ENCODE measurements at regions not wholly inside any gene's neighbourhood (a gene's known extent, or its start where the extent isn't known, plus 50 kb on each side); places are given as distances from the start of the nearest gene placed in this dataset.

DNA sequence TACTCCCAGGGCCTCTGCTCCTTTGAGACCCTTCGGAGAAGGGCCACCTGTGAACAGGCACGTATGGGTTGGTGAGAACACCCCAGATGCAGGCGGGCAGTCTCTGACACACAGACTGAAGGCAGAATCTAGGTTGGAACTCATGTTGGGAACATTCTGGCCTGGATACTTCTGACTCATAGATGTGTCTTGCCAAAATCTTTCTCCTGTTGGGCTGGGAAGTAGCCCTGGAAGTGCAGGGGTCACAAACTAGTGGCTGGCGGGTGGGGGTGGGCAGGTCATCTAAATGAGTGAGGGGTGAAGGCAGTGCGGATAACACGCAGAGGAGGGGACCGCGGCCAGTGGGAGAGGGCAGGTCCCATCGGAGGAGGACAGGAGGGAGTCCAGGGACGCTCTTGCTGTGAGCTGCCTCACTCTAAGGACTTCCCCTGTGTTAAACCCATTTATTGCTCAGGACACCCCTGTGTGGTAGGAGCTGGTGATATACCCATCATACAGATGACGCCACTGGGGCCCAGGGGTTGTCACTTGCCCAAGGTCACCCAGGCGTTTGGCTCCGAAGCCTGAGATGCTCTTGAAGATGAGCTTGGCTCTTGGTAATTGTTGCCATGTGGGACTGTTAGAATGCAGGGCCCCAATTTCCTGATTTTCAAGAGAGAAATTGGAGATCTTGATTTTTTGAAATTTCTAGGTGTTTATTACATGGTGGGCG is 181.0 kb downstream of the PTPRU start:
- TF ChIP-seq, protein P1, sequence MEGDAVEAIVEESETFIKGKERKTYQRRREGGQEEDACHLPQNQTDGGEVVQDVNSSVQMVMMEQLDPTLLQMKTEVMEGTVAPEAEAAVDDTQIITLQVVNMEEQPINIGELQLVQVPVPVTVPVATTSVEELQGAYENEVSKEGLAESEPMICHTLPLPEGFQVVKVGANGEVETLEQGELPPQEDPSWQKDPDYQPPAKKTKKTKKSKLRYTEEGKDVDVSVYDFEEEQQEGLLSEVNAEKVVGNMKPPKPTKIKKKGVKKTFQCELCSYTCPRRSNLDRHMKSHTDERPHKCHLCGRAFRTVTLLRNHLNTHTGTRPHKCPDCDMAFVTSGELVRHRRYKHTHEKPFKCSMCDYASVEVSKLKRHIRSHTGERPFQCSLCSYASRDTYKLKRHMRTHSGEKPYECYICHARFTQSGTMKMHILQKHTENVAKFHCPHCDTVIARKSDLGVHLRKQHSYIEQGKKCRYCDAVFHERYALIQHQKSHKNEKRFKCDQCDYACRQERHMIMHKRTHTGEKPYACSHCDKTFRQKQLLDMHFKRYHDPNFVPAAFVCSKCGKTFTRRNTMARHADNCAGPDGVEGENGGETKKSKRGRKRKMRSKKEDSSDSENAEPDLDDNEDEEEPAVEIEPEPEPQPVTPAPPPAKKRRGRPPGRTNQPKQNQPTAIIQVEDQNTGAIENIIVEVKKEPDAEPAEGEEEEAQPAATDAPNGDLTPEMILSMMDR (IDR thresholded peaks at IDR 0.05; ENCODE audit: low read depth, low read length, missing control alignments) = no peak
- H3K4me3 ChIP-seq (ENCODE audit: low read depth, low read length) = no peak overlapping the region
- no peak for DNase-seq (ENCODE audit: low read depth)

DNA sequence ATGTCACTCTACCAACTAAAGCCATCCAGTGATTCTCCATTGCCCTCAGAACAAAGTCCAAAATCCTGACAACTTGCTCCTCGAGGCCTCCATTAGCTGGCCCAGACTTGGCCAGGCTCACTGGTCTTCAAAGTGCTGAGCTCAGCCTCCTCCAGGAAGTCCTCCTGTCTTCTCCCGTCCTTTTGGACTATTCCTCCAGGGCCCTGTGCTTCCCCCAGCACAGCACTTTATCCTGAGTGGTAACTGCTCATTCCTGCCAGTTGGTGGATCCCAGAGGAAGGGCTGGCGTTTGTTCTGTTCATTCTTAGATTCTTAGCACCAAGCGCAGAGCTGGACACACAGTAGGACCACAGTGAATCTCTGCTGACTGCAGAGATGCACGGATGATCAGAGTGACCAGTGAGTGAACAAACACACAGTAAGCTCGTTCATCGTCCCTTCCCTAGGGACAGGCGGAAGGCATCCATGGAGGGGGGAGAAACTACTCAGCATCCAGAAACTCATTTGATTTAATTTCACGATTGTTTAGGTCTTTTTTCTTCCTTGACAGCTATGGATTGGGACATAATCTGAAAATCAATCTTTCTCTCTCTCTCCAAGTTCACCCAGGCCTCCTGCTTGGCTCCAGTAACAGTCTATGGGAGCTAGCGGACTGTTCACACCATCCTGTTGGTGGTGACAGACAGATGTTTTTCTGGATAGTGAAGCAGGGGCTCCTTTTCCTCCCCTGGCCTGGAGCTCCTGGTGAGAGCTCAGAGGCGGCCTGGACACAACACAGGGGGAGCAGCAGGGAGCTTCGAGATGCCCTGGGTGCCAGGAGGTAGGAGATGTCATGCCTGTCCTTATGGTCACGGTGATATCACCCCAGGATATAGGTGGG is 180.2 kb downstream of the PTPRU start:
- TF ChIP-seq, protein P1 (IDR thresholded peaks at IDR 0.05; ENCODE audit: low read depth, low read length, missing control alignments) = no peak
- H3K4me3 ChIP-seq (ENCODE audit: low read depth, low read length) = no peak overlapping the region

DNA sequence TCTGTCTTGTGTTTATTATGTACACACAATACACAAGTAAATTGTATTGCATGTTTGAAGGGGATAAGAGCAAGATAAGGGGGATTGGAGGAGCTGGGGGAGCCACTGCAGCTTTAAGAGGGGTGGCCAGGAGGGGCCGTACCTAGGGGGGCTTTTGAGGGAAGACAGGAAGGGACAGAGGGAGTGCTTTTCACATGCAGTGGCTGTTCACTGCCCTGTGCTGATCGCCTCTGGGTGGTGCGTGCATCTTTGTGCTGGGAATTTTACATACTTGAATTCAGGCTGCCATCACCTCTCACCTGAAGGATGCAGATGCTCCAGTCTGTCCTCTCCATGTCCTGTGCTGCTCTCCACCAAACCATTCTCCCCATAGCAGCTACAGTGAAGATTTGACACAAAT is 179.5 kb downstream of the PTPRU start:
- no peak for DNase-seq (ENCODE audit: low read depth)
- TF ChIP-seq, protein P1 (IDR thresholded peaks at IDR 0.05; ENCODE audit: low read depth, low read length, missing control alignments) = no peak

More for the DNA sequence above, 180.2 kb downstream of the PTPRU start:
- DNase-seq (ENCODE audit: low read depth) = no peak

DNA sequence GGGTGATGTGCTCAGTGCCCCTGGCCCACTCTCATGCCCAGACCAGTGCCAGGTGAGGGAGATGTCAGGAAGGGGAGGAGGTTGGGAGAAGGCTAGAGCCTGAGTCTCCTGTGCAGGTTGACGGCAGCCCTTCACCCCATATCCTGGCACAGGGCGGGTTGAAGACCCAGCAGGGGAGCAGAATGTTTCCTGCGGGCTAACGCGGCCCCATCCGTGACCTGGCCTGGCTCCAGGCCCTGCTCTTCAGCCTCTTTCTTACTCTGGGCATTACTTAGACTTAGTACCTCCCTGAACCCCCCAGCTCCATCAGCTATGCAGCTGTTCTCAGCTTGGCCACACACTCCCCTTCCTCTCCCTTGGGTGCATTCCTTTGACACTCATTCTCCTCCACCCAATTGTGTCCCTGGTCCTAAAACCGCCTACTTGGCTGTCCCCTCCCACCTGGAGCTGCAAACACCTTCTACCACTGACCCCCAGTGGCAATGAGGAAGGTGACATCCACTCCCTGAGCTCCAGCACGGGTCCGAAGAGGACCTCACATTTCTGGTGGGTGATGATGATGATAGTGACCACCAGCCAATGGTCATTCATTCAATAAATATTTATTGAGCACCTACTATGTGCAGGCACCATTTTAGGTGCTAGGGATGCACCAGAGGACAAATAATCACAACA is 179.0 kb downstream of the PTPRU start:
- H3K4me3 ChIP-seq (ENCODE audit: low read depth, low read length) = no peak overlapping the region
- DNase-seq (ENCODE audit: low read depth) = no peak
- TF ChIP-seq, protein P1 (IDR thresholded peaks at IDR 0.05; ENCODE audit: low read depth, low read length, missing control alignments) = no peak

More for the DNA sequence above, 179.5 kb downstream of the PTPRU start:
- H3K4me3 ChIP-seq (ENCODE audit: low read depth, low read length) = no peak overlapping the region

DNA sequence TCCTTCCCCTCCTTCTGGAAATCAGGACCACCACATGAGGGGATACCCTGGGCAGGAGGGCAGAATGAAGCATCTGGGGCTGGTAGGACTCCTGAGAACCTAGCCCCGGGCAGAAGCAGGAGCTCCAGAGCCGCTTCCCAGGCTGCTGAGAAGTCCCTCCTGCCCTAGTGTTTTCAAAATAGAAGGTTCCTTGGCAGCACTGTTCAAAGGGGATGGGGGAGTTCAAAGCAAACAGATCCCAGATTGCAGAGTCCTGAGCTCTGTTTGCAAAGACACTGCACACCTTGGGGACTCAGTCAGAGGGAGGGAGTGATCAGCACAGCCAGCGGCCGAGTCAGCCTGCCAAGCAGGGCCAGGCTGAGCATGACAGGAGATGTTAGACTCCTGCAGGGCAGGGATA is 177.8 kb downstream of the PTPRU start:
- H3K4me3 ChIP-seq (ENCODE audit: low read depth, low read length) = no peak overlapping the region
- TF ChIP-seq, protein P1 (IDR thresholded peaks at IDR 0.05; ENCODE audit: low read depth, low read length, missing control alignments) = no peak
- no peak for DNase-seq (ENCODE audit: low read depth)

DNA sequence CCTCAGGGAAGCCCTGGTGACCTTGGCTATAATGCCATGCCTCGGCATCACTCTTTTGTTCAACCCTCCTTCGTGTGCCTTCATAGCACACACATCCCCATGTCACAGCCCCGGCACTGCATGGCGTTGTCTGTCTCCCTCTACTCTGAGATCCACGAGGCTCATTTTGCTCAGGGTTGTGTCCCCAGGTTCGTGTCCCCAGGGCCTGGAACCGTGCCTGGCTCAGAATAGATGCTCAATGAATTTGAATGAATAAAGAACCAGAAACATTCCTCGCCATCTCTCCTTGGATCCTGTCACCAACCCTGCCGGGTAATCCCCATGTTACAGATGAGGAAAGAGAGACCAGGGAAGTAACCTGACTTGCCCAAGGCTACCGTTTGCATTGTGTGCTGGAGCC is 177.3 kb downstream of the PTPRU start:
- no peak for DNase-seq (ENCODE audit: low read depth)
- TF ChIP-seq, protein P1 (IDR thresholded peaks at IDR 0.05; ENCODE audit: low read depth, low read length, missing control alignments) = no peak
- H3K4me3 ChIP-seq (ENCODE audit: low read depth, low read length) = no peak overlapping the region
